ENCODE measurements at regions not wholly inside any gene's neighbourhood (a gene's known extent, or its start where the extent isn't known, plus 50 kb on each side); places are given as distances from the start of the nearest gene placed in this dataset.

GRCh38 chr3:53978386-53978785, 86.7 kb upstream of the SELENOK start:
- no peak for TF ChIP-seq CTCF (optimal IDR thresholded peaks at IDR 0.05 in 1 of 3, IDR thresholded peaks at IDR 0.05 in 1 of 3, conservative IDR thresholded peaks at IDR 0.05 in 1 of 3; ENCODE audit: extremely low read depth in 1 of 3, insufficient read depth in 2 of 3, low read length in 3 of 3)
- no peak for TF ChIP-seq EZH2 (IDR thresholded peaks at IDR 0.05; ENCODE audit: low read length)
